AML-193 (cell line): ENCODE measurements at regions not wholly inside any gene's neighbourhood (a gene's known extent, or its start where the extent isn't known, plus 50 kb on each side); places are given as distances from the start of the nearest gene placed in this dataset.
"Not testable (repeated sequence)": the region's sequence is repeated elsewhere in the genome, so short reads cannot be mapped to it uniquely, and the experiment has no call there.

Experiments used
- DNase-seq, 2 experiments: peaks; one replicate each; lab custom pipeline; 2025; lab: John Stamatoyannopoulos, UW

GRCh38 chr17:77821114-77821513 is 137.4 kb upstream of the TNRC6C start:
- DNase-seq: no peak

- no peak for DNase-seq
These were observed 136.0 kb upstream of the TNRC6C start for GRCh38 chr17:77822302-77823030.

- no peak for DNase-seq
These were observed 134.3 kb upstream of the TNRC6C start for GRCh38 chr17:77824102-77824779.

GRCh38 chr17:77824780-77825280 is 133.7 kb upstream of the TNRC6C start:
- DNase-seq: no peak

- DNase-seq: no peak
These were observed 132.9 kb upstream of the TNRC6C start for GRCh38 chr17:77825621-77826020.

- no peak for DNase-seq
These were observed 132.2 kb upstream of the TNRC6C start for GRCh38 chr17:77826132-77826873.

GRCh38 chr17:77827039-77827438 is 131.5 kb upstream of the TNRC6C start:
- no peak for DNase-seq

GRCh38 chr17:77827511-77827910 is 131.0 kb upstream of the TNRC6C start:
- DNase-seq: no peak

- no peak for DNase-seq
These were observed 129.6 kb upstream of the TNRC6C start for GRCh38 chr17:77828749-77829539.

- DNase-seq: no peak
These were observed 128.4 kb upstream of the TNRC6C start for GRCh38 chr17:77829843-77830799.

GRCh38 chr17:77830816-77831473 is 127.6 kb upstream of the TNRC6C start:
- DNase-seq: no peak

GRCh38 chr17:77831474-77832179 is 126.9 kb upstream of the TNRC6C start:
- DNase-seq: no peak

- DNase-seq: no peak
These were observed 126.3 kb upstream of the TNRC6C start for GRCh38 chr17:77832180-77832560.

GRCh38 chr17:77833769-77834168 is 124.7 kb upstream of the TNRC6C start:
- DNase-seq: no peak

GRCh38 chr17:77834170-77835115 is 124.1 kb upstream of the TNRC6C start:
- peak; percentile 38 to 52 for DNase-seq

GRCh38 chr17:77836557-77837041 is 121.9 kb upstream of the TNRC6C start:
- no peak for DNase-seq

- not testable (repeated sequence) for DNase-seq
These were observed 121.4 kb upstream of the TNRC6C start for GRCh38 chr17:77837072-77837471.

GRCh38 chr17:77837917-77838316 is 120.6 kb upstream of the TNRC6C start:
- no peak for DNase-seq
